Middle frontal gyrus (tissue), 1 donor: ENCODE measurements at regions not wholly inside any gene's neighbourhood (a gene's known extent, or its start where the extent isn't known, plus 50 kb on each side); places are given as distances from the start of the nearest gene placed in this dataset.
"Not testable (repeated sequence)": the region's sequence is repeated elsewhere in the genome, so short reads cannot be mapped to it uniquely, and the experiment has no call there.

Experiments used
- DNase-seq: peaks from one replicate; pipeline ENCODE4 v3.0.0-alpha.2; 2015; ENCODE audit warnings: low spot score; ENCODE audit errors: extremely low spot score

DNA sequence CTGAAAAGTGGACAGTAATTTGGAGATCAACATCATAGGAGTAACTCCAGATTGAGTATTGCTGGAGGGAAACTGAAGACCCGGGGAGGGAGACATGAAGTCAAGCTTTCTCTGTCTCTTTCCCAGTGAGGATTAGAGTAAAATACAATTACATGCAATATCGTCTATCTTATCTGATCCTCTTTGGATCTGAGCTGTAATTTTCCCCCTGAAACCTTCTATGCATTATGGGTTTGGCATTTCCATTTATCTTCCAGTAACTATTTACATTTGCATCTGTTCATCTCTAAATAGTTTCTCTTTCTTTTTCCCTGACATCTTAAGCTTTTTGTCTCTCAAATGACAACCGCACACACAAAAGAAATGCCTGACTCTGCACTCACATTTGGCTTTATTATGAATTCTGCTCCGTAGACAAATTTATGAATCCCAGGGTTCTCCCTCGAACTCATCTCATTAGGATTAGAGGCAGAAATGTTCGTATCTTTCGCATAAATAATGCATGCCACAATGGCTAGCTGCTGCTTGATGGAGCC, 113.1 kb downstream of the SPP2 start:
- DNase-seq, result no peak

DNA sequence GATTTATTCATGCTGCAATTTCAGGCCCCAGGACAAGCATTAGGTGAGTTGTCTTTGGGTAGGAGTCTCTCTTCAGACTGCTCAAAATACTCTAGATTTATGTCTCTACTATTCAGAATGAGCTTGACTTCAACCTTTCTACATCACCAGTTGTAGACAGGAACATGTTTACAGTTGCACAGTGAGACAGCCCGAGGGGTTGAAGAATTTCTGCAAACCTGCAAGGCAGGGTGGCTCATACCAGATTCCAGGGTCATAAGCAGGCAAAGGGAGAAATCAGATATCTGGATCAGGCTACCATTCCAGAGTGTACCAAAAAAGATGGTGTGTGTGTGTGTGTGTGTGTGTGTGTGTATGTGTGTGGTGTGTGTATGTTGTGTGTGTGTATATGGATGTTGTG, 112.4 kb downstream of the SPP2 start:
- no peak for DNase-seq

DNA sequence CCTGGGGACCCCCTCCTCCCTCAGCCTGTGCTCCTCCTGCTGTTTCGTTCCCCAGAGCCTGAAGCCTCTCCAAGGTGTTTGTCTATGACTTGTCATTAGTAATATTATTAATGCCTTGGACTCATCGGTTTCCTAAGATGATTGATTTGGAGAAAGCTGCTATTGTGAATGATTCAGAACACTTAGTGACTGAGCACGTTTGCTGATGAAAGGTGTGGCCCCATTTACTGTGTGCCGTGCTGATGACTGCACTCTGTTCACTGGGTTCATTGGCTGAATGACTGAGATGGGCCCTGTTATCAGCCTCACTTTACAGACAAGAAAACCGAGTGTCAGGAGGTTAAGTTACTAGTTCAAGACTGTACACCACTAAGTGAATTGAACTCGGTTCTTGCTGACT, 111.4 kb downstream of the SPP2 start:
- no peak for DNase-seq

DNA sequence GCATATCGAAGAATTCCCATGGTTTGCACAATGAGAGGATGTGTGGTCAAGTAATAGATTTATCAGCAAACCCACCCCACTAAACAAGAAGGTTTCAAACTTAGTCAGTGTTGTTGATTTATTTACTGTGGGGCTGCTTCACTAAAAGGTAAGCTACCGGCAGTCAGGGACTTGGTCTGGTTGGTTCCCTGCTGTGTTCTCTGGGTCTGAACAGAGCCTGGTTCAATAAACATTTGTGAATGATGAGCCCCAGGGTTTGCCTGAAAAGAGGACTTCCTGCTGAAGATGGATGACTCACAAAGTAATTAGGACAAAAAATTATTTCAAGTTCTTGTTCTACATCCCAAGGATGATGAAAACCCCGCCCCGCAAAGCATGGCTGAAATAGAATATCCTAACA, 108.3 kb downstream of the SPP2 start:
- no peak for DNase-seq

DNA sequence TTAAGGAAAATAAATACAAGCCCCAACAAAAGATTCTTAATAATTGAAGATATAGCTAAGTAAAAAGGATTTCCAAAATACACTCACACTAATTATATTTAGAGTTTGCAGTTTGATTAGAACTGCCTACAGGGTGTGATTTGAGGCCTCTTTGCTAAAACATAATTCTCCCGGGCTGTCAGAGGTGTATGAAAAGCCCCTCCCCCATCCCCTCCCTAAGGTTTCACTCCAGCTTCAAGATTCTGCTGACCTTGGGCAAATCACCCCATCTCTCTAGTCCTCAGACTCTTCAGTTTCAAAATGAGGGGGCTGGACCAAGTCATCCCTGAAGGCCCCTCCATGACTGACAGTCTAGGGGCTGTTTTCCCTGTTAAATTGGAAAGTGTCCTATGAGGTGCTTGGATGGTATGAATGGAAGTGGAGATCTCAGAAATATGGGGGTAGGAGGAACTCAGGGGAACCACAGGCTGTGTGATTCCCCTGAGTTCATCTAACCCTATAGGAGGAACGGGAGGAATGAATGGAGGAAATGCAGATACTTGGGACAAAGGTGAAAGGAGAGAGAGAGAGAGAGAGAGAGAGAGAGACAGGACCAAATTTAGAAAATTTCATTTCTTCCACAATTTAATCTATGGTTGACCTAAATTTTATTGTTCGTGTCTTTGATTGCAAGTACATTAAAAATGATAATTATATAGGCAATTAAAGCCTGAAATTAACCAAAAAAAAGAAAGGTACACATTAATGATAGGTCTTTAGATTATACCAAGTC, 107.5 kb downstream of the SPP2 start:
- no peak for DNase-seq

DNA sequence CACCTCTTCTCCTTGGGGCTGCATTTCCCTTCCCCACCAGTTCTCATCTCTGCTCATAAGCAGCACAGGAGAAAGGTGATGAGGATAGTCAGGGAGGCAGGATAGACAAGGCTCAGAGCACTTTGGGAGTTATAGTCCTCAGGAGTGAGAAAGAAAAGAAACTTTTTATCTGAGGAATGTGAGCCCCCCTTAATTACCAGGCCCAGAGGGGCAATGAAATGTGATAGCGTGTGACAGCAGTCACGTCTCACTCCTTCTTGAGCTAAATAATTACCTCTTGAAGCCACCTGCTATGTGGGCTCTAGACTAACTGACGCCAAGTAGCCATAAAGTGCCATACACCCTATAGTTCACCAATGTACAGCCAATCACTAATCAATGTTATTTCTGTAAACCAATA, 105.8 kb downstream of the SPP2 start:
- DNase-seq, result no peak

DNA sequence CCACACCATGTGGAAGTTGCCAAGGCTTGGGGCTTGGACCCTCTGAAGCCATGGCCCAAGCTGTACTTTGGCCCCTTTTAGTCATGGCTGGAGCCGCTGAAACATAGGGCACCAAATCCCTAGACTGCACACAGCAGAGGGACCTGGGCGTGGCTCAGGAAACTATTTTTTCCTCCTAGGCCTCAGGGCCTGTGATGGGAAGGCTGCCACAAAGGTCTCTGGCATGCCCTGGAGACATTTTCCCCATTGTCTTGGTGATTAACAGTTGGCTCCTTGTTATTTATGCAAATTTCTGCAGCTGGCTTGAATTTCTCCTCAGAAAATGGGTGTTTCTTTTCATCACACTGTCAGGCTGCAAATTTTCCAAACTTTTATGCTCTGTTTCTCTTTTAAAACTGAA, 102.3 kb downstream of the SPP2 start:
- not testable (repeated sequence) for DNase-seq

DNA sequence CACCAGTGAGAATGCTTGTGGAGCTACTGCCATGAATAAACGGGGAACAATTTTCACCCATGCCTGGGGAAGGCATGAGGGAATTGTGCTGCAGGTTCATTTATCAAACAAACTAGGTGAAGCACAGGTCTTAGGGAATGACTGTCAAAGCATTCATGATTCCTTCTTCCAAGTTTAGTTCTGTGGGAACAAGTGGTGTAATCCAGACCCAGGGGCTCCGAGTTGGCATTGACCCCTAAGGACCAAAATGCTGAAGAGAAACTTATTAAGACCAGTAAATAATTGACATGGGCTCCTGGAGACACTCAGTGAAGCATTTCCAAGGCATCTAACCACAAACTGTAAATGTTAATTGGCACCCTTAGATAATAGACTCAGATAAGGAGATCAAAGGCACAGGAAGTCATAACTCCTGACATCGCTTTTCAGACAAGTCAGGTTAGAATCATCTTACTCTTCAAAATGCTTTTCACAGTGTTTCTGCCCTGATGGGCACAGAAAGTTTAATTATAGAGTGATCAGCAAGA, 96.9 kb downstream of the SPP2 start:
- DNase-seq, result no peak

DNA sequence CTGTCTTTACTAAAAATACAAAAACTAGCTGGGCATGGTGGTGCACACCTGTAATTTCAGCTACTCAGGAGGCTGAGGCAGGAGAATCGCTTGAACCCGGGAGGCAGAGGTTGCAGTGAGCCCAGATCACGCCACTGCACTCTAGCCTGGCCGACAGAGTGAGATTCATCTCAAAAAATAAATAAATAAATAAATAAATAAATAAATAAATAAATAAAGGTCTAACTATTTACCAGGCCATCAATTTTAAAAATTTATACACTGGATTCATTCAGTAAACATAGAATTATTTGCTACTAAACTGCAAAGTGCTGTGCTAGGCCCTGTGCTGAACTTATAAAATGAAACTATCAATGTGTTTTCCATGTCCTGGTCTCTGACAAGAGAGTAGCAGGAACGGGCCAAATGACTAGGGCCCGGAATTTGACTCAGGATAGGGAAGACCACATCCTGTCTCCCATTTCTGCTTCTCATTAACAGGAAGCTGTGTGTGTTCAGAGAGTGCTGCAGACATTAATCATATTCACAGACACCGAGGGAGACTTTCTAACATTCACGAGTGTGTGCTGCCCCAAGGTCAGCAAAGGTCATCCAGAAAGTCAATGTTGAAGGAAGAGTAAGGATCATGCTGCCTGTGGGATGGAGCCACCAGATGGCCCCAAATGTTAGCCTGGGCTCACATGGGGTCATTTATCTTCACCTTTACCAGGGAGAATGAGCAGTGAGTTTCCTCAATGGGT, 95.8 kb downstream of the SPP2 start:
- no peak for DNase-seq

DNA sequence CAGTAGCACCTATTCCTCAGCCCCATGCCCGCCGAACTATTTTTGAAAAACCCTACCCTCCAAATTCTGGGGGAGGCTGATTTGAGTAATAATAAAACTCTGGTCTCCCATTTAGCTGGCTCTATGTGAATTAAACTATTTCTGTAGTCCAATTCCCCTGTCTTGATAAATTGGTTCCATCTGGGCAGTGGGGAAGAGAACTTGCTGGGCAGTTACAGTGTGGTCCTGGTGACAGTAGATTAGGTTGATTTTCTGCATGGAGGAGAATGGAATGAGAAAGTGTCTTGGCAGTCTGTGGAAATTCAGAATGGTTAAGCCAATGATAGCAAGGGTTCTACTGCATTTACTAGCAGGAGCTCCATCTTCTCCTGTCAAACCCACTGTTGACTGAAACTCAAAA, 95.0 kb downstream of the SPP2 start:
- DNase-seq, result no peak

DNA sequence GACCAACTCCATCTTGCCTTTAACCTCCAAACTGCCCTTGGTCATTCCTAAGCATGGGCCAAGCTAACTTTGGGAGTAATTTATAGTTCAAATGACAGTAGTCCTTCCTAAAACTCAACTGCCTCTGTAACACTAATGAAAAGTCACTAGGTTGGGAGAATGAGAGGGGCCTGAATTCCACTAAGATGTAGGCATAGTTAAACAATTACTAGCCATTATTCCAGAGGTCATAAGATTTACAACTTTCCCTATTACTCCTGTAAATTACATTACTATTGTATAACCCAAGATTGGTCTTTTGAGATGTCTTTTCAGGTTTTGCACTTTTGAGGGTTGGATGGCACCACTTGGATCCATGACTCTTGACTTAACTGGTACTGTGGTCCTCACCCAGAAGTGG, 94.6 kb downstream of the SPP2 start:
- no peak for DNase-seq

DNA sequence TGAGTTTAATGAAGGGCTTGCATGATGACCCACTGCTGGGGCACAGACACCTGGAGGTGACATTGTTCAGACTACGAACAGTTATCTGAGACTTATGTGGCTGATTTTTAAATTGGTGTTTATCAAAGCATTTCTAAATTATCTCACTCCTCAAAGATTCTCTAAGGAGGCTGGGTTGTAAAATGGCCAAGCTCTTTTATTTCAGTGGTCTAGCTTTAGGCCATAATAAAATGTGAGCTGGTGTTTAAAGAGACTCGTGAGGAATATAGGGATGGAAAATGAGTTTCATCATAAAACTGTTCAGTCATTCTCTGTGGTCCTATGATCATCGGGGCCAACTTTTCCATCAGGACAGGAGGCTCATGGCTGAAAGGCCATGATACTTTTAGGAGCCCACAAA, 93.4 kb downstream of the SPP2 start:
- no peak for DNase-seq

DNA sequence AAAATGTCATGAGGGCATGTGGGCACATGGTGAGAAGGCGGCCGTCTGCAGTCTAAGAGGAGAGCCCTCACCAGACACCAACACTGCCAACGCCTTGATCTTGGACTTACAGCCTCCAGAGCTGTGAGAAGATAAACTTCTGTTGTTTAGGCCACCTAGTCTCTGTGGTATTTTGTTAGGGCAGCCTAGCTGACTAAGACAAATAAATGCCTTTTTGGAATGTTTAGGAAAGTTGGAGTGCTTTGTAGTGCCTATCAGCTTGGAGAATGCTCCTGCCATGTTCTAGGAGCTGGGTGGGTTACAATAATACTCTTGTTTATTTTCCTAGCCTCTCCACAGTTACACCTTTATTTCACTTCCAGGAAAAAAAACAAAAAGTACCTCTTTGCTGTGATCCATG, 92.0 kb downstream of the SPP2 start:
- DNase-seq, result no peak

DNA sequence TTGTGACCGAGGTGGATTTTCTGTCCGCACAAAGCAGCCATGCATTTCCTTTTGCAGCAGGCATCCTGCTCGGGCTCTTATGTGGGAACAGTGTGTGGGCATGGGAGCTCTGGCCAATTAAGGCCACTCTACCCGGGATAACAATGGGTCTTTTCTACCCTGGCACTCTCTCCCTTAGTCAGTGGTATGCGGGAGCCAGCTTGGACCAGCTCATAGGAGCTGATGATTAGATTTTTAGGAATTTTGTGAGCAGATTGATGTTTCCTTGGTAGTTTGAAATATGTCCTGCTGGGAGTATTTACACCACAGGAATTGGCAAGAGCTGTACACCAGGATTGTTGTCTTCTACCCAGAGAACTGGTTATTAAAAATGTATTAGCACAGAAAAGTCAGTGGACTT, 89.3 kb downstream of the SPP2 start:
- no peak for DNase-seq

DNA sequence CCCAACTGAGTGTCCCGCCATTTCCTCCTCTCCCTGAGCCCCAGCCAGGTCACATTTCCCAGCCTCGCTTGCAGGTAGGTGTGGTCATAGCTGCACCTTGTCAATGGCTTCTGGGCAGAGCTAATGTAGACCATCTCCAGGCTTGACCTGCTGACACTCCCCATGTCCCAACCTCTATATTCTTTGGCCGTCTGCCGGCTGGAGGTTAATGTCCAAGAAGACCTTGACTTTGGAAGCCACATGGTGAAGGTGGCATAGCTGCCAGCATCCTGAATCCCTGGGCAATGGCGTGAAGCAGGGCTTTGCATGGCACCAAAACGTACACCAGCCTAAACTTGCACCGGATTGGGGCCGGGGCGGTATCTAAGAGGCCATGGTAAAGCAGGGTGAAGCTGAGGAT, 88.3 kb downstream of the SPP2 start:
- DNase-seq, result no peak

DNA sequence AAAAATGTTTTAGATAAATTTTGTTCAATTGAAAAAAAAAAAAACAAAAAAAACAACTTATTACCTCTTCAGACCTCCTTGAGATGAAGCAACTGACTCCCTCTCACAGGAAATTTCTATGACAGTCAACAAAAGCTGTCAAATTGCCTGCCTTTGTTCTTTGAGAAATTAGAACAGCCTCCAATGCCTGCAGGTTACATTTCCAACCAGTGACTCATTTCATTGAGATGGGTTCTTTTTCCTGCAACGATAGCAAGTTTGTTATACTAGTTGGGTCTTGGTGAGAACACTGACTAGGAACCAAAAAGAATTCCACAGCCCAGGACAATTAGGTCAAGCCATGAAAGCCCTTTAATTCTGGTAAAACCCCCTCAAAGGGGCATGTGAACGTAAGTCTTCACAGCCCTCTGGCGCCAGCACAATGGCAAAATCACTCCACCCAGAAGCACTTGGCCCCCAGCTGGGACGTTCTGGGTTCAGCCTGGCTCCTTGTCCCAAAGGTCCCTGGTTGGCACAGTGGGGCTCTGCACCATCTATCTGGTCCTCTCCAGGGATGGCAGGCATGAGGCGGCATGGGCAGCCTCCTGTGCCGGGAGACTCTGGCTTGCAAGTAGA, 87.0 kb downstream of the SPP2 start:
- no peak for DNase-seq

DNA sequence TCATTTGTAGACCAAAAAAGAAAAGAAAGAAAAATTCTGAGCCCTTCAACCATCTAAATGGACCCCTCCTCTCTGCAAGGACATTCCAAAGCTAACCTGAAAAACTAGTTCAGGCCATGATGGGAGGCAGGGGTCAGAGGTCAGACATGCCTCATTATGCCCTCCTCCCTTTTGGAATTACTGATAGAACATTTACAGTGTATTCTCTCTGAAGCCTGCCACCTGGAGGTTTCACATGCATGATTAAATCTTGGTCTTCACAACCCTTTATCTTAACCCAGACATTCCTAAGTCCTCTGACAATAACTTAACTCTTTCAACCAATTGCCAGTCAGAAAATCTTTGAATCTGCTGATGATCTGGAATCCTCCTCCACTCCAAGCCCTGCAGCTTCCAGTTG, 86.0 kb downstream of the SPP2 start:
- no peak for DNase-seq

DNA sequence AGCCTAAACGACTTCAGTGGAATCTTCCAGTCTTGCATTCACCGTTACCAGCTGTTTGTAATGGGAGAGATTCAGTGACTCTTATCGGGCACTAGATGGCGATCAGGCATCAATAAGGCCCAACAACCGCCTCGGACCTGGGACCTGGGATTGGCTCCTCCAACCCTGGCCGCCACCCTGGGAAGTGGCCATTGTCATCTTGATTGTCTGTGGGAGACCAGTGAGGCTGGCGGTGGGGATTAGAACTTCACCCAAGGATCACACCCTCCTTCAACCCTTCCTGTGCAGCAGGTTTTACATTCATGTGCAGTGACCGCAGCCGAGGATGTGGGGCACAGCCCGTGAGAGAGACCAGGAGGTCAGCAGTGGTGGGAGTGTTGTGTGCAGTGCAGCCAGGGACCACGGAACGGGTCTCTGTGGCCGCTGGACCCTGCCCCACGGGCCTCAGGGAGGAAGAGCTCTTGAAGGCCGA, 85.3 kb downstream of the SPP2 start:
- peak; percentile 39 for DNase-seq

DNA sequence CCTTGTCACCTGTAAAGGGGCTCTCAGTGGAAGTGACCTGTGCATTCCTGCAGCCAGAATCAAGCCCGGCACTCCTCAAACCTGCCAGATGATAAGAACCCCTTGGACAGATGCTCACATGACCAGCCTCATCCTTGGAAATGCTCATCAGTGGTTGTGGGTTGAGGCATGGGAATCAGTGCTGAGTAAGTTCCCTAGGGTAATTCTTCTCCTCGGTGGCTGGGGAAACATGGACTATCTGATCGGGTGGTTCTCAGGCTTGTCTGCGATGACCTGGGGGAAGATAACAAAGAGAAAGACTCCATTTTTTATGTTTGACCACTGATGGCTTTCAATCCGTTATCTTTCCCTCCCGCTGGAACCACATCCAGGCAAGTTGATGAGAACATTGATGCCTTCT, 84.0 kb downstream of the SPP2 start:
- DNase-seq, result no peak

DNA sequence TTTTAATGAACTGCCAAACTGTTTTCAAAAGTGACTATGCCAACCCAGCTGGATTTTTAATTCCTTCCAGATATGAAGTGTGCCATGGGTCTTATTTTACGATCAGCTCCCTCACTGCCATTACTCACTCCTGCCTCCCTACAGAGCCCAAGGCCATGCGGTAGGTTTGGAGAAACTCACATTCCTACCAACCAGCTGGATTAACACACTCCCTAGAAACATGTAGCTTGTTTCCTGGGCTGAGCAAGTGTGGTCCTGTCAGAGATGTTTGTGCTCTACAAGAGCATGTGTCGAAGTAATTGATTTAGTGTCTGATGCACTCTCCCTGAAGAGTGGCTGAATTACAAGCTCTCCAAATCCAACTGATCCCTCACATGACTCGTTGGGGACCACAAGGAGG, 82.5 kb downstream of the SPP2 start:
- DNase-seq, result no peak

DNA sequence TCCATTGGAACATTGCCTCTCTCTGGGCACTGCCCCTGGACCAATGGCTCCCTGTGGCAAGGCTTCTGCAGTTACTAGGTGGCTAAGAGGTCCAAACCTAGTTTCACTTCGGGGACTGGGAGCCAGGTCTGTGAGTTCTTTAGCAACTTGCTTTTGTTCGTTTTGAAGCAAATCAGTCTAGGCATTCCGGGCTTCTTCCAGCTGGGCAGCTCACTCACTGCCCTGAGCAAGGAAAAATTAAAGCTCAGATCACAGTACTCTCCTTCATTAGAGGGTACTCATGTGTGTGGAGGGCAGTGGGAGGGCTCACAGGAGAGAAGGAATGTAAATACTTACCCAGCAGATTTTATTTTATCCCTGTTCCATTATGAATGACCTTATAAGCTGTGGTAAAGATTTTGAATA, 80.3 kb downstream of the SPP2 start:
- DNase-seq, result no peak

DNA sequence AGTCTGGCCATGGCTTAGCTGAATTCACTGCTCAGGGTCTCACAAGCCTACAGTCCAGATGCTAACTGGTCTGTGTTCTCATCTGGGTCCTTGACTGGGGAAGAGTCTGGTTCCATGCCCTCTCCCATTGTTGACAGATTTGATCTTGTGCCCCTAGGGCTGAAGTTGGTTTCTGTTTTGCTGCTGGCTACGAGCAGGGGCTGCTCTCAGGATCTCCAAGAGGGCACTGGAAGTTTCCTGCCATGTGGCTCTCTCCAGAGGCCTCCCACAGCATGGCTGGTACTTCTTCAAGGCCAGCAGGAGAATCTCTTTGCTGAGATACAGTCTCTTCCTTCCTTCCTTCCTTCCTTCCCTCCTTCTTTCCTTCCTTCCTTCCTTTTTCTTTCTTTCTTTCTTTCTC, 78.1 kb downstream of the SPP2 start:
- no peak for DNase-seq
